Uterus (tissue), 2 donors: ENCODE measurements at regions not wholly inside any gene's neighbourhood (a gene's known extent, or its start where the extent isn't known, plus 50 kb on each side); places are given as distances from the start of the nearest gene placed in this dataset.

Source experiments
- CTCF ChIP-seq, 4 experiments: fragments of 200-600 bp in 2 of 4; fragments of 450-650 bp in 2 of 4; sonication (generic) in 2 of 4; IDR thresholded peaks; one replicate each; pipeline ENCODE4 v1.5.1; 2016 to 2019; ENCODE audit warnings: antibody characterized with exemption in 4 of 4, mild to moderate bottlenecking in 2 of 4, moderate library complexity in 1 of 4
- POLR2A ChIP-seq, 2 donors: fragments of 450-650 bp; IDR thresholded peaks; one replicate each; pipeline ENCODE4 v1.6.1; 2016; ENCODE audit warnings: antibody characterized with exemption in 2 of 2, mild to moderate bottlenecking in 1 of 2, moderate library complexity in 1 of 2

GRCh38 chr5:89123581-89123980, 240.6 kb upstream of the MEF2C start:
- TF ChIP-seq POLR2A (IDR thresholded peaks at IDR 0.05): no peak
- no peak for TF ChIP-seq CTCF (IDR thresholded peaks at IDR 0.05)
